A549 (cell line): ENCODE measurements at regions not wholly inside any gene's neighbourhood (a gene's known extent, or its start where the extent isn't known, plus 50 kb on each side); places are given as distances from the start of the nearest gene placed in this dataset.

Experiments
- ATOH8 ChIP-seq: fragments of 250-450 bp; sonication (Bioruptor Pico); IDR thresholded peaks from 2 replicates; pipeline ENCODE4 v1.5.0; 2020; ENCODE audit warnings: low read depth, mild to moderate bottlenecking, moderate library complexity
- CHD2 ChIP-seq: fragments of 150-350 bp; IDR thresholded peaks from 2 replicates; pipeline ENCODE4 v1.6.1; 2014; ENCODE audit warnings: low read length; ENCODE audit not compliant: partially characterized antibody
- HOXB5 ChIP-seq: fragments of 250-450 bp; sonication (Bioruptor Pico); IDR thresholded peaks from 2 replicates; pipeline ENCODE4 v1.5.0; 2020; ENCODE audit warnings: mild to moderate bottlenecking, moderate library complexity
- KDM5A ChIP-seq: fragments of 200-600 bp; sonication (generic); IDR thresholded peaks from 2 replicates; pipeline ENCODE4 v1.6.1; 2016; ENCODE audit warnings: antibody characterized with exemption, mild to moderate bottlenecking
- MAFK ChIP-seq: fragments of 450-650 bp; IDR thresholded peaks from 2 replicates; pipeline ENCODE4 v1.6.1; 2014; ENCODE audit not compliant: partially characterized antibody
- POLR2A ChIP-seq: IDR thresholded peaks from 2 replicates; pipeline ENCODE4 v1.6.1; 2012; ENCODE audit warnings: mild to moderate bottlenecking, low read length
- TP53 ChIP-seq: fragments of 250-450 bp; sonication (Bioruptor Pico); IDR thresholded peaks from 2 replicates; pipeline ENCODE4 v1.5.0; 2021; ENCODE audit warnings: mild to moderate bottlenecking, moderate library complexity
- TF ChIP-seq, protein P1 (sequence below): fragments of 200-600 bp; sonication (generic); IDR thresholded peaks from 2 replicates; pipeline ENCODE4 v1.6.1; 2016; ENCODE audit warnings: antibody characterized with exemption, mild to moderate bottlenecking, moderate library complexity
- TF ChIP-seq, protein P2 (sequence below): fragments of >200 bp; sonication (Bioruptor Twin); formaldehyde crosslinking; IDR thresholded peaks from 3 replicates; pipeline ENCODE4 v1.5.1; 2016

DNA sequence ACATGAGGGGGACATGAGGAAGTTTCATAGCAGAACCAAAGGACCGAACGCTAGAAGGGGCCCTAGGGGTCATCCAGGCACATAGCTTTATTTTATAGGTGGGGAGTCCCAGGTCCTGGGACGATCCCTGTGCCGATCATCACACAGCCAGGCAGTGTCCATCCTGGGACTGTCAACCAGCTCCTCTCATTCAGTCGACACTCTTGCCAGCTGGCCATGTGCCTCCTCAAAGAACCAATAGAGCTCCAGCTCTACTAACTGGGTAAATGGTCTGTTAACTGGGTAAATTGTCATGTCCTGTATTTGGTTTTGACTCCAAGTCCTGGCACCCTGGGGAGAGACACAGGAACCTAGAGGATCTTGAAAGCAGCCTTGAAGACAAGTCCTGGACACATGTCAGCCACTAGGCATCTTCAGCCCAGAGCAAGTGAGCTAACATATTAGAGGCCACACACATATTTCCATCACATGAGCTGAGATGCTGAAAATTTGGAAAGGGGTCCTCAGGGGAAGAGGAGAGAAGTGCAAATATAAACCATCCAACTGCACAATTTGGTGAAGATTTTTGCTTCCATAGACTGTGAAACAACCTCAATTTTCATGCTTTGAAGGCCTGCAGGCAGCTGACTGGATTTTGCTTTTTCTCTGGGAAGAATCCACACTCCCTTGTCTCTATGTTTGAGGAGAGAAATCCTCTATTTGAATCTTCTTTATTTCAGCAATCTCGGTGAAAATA lies 361.1 kb upstream of the SLC14A2 start:
- TF ChIP-seq, protein P1, sequence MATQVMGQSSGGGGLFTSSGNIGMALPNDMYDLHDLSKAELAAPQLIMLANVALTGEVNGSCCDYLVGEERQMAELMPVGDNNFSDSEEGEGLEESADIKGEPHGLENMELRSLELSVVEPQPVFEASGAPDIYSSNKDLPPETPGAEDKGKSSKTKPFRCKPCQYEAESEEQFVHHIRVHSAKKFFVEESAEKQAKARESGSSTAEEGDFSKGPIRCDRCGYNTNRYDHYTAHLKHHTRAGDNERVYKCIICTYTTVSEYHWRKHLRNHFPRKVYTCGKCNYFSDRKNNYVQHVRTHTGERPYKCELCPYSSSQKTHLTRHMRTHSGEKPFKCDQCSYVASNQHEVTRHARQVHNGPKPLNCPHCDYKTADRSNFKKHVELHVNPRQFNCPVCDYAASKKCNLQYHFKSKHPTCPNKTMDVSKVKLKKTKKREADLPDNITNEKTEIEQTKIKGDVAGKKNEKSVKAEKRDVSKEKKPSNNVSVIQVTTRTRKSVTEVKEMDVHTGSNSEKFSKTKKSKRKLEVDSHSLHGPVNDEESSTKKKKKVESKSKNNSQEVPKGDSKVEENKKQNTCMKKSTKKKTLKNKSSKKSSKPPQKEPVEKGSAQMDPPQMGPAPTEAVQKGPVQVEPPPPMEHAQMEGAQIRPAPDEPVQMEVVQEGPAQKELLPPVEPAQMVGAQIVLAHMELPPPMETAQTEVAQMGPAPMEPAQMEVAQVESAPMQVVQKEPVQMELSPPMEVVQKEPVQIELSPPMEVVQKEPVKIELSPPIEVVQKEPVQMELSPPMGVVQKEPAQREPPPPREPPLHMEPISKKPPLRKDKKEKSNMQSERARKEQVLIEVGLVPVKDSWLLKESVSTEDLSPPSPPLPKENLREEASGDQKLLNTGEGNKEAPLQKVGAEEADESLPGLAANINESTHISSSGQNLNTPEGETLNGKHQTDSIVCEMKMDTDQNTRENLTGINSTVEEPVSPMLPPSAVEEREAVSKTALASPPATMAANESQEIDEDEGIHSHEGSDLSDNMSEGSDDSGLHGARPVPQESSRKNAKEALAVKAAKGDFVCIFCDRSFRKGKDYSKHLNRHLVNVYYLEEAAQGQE: no peak
- TF ChIP-seq HOXB5 (no peak), KDM5A (no peak), TP53 (CRISPR knock-in tag) (no peak), MAFK (no peak), ATOH8 (CRISPR knock-in tag) (no peak), CHD2 (no peak), POLR2A (no peak)
- TF ChIP-seq, protein P2, sequence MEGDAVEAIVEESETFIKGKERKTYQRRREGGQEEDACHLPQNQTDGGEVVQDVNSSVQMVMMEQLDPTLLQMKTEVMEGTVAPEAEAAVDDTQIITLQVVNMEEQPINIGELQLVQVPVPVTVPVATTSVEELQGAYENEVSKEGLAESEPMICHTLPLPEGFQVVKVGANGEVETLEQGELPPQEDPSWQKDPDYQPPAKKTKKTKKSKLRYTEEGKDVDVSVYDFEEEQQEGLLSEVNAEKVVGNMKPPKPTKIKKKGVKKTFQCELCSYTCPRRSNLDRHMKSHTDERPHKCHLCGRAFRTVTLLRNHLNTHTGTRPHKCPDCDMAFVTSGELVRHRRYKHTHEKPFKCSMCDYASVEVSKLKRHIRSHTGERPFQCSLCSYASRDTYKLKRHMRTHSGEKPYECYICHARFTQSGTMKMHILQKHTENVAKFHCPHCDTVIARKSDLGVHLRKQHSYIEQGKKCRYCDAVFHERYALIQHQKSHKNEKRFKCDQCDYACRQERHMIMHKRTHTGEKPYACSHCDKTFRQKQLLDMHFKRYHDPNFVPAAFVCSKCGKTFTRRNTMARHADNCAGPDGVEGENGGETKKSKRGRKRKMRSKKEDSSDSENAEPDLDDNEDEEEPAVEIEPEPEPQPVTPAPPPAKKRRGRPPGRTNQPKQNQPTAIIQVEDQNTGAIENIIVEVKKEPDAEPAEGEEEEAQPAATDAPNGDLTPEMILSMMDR: no peak
